ENCODE measurements at regions not wholly inside any gene's neighbourhood (a gene's known extent, or its start where the extent isn't known, plus 50 kb on each side); places are given as distances from the start of the nearest gene placed in this dataset.

GRCh38 chr9:673264-673965 is 168.1 kb upstream of the DMRT1 start:
- DNase-seq (ENCODE audit: low spot score) = no peak

GRCh38 chr9:673966-674526 is 167.5 kb upstream of the DMRT1 start:
- no peak for DNase-seq (ENCODE audit: low spot score)

- no peak for DNase-seq (ENCODE audit: low spot score)
These were observed 165.7 kb upstream of the DMRT1 start for GRCh38 chr9:675697-676370.

GRCh38 chr9:676780-677438 is 164.6 kb upstream of the DMRT1 start:
- no peak for DNase-seq (ENCODE audit: low spot score)

- no peak for DNase-seq (ENCODE audit: low spot score)
These were observed 163.9 kb upstream of the DMRT1 start for GRCh38 chr9:677461-678097.

- no peak for DNase-seq (ENCODE audit: low spot score)
These were observed 162.6 kb upstream of the DMRT1 start for GRCh38 chr9:678897-679296.

- DNase-seq (ENCODE audit: low spot score) = no peak
These were observed 162.0 kb upstream of the DMRT1 start for GRCh38 chr9:679462-679861.

GRCh38 chr9:680106-680505 is 161.4 kb upstream of the DMRT1 start:
- DNase-seq (ENCODE audit: low spot score) = no peak

GRCh38 chr9:682633-683508 is 158.6 kb upstream of the DMRT1 start:
- DNase-seq (ENCODE audit: low spot score) = peak; percentile 80

- no peak for DNase-seq (ENCODE audit: low spot score)
These were observed 157.9 kb upstream of the DMRT1 start for GRCh38 chr9:683509-684021.

GRCh38 chr9:684054-684890 is 157.2 kb upstream of the DMRT1 start:
- no peak for DNase-seq (ENCODE audit: low spot score)

GRCh38 chr9:684941-685340 is 156.6 kb upstream of the DMRT1 start:
- DNase-seq (ENCODE audit: low spot score) = no peak

- no peak for DNase-seq (ENCODE audit: low spot score)
These were observed 155.1 kb upstream of the DMRT1 start for GRCh38 chr9:686321-686813.

GRCh38 chr9:687034-687785 is 154.3 kb upstream of the DMRT1 start:
- DNase-seq (ENCODE audit: low spot score) = no peak

- no peak for DNase-seq (ENCODE audit: low spot score)
These were observed 153.5 kb upstream of the DMRT1 start for GRCh38 chr9:687994-688393.

- DNase-seq (ENCODE audit: low spot score) = no peak
These were observed 150.9 kb upstream of the DMRT1 start for GRCh38 chr9:690517-691111.

- no peak for DNase-seq (ENCODE audit: low spot score)
These were observed 149.6 kb upstream of the DMRT1 start for GRCh38 chr9:691825-692400.

- DNase-seq (ENCODE audit: low spot score) = no peak
These were observed 148.8 kb upstream of the DMRT1 start for GRCh38 chr9:692636-693129.

Measured in mucosa of gallbladder (tissue), 1 donor.